ENCODE measurements at regions not wholly inside any gene's neighbourhood (a gene's known extent, or its start where the extent isn't known, plus 50 kb on each side); places are given as distances from the start of the nearest gene placed in this dataset.
A peak's percentile ranks its signal among the peaks of the same experiment; 100 is the strongest.

DNA sequence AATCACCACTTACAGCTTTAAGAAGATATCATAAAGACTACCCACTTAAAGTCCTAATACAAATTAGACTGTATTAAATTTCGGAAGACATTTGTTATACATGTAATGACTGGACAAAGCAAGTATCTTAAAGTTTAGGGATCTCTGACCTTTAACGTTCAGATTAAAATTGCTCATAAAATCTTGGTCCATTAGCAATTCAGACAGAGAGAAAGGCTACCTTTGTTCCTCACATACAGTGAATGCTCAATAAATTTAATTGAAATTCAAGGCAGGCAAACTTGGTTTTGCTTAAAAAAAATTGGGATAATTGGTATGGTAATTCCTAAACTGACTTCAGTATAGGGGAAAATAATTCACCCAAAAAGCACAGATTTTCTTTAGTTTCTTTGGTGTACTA, 285.9 kb upstream of the EMCN start:
- no peak for DNase-seq (ENCODE audit: low read depth in 1 of 2, low spot score in 1 of 2)
- in situ Hi-C loops (cut with HindIII; ENCODE audit: low pct_unique_long_range_greater_than_20kb, low sequenced_read_pairs): no loop called here
- TF ChIP-seq JUND (IDR thresholded peaks at IDR 0.05; ENCODE audit: low read depth): no peak

DNA sequence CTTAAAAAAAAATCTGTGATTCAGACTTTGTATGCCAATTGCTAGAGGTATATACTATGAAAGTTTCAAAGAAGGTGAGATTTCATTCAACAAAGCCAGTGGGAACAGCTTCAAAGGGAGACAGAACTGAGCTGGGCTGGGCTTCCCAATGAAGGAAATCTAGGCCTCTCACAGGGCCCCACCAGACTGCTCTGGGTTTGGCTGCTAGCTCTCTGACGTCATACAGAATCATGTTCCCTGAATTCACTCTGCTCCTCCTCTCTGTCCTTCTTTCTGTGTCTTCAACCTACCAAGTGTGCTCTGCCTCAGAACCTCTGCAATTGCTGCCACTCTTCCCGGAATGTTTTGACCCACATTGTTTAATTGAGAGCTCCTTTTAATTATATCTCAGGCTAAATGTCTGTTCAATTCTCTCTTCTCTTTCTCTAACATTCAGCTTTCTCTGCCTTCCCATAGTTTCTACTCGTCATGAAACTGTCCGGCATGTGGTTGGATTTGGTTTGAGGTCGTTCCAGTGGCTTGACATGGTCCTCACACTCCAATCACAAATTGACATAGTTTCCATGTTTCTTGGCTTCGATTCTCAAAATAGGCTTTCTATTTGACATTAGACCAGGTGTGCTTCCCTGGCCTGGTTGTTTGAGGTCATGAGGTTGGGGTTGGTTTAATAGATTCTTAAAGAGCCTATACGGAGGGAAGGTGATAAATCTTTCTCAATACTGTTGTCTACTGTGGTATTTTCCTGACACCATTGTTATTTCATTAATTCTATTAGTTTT, 282.1 kb upstream of the EMCN start:
- no peak for DNase-seq (ENCODE audit: low read depth in 1 of 2, low spot score in 1 of 2)
- no peak for TF ChIP-seq JUND (IDR thresholded peaks at IDR 0.05; ENCODE audit: low read depth)
- in situ Hi-C loops (cut with HindIII; ENCODE audit: low pct_unique_long_range_greater_than_20kb, low sequenced_read_pairs): no loop called here

DNA sequence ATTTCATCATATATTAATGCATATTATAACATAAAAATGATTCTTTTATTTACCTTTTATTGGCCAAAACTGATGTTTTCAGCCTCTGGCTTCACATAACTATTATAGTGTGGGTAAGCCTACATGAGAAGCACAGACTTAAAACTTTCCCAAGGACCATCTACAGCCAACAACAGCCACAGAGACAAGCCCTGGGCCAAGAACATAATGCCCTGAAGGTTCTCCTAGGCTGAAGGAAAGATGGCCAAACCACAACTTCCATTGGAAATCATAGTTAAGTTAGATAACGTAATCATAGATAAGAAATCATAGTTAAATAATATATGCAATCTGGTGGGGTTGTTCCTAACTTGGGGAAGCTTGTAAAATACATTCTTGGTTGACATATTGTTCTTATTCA, 280.0 kb upstream of the EMCN start:
- no peak for DNase-seq (ENCODE audit: low read depth in 1 of 2, low spot score in 1 of 2)
- in situ Hi-C loops (cut with HindIII; ENCODE audit: low pct_unique_long_range_greater_than_20kb, low sequenced_read_pairs): no loop called here
- TF ChIP-seq JUND (IDR thresholded peaks at IDR 0.05; ENCODE audit: low read depth): no peak

DNA sequence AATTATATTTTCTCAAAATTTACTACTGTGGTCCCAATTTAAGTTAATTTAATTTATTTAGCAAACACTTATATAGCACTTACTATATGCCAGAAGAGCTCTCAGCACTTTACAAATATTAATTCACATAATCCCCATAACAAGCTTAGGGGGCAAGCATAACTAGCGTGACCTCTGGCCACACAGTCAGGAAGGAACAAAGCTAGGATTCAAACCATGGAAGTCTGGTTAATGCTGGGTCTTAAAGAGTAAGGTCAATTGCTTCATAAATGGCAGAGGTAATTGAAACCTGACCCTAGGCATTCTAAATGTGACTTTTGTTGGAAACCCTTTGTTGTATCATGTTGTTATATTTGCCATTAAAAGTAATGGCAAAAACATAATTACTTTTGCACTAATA, 279.5 kb upstream of the EMCN start:
- in situ Hi-C loops (cut with HindIII; ENCODE audit: low pct_unique_long_range_greater_than_20kb, low sequenced_read_pairs): no loop called here
- no peak for TF ChIP-seq JUND (IDR thresholded peaks at IDR 0.05; ENCODE audit: low read depth)
- DNase-seq (ENCODE audit: low read depth in 1 of 2, low spot score in 1 of 2): no peak

DNA sequence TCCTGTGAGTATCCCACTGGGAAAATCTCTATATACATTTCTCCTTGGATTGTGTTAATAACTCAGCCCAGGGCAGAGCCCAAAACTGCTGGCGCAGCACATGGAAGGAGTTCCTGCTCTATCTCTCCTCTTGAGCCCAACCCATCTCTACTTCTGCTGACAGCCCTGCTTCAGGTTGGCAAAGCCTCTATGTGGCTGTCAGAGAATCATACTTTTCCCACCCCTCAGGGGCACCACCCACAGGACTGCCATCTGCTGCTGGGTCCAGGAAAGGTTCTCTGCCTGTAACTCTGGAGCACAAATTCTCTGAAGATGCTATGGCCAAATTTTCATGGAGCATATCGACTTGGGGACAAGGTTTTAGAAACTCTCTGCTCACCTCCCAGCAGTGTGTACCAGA, 278.5 kb upstream of the EMCN start:
- no peak for TF ChIP-seq JUND (IDR thresholded peaks at IDR 0.05; ENCODE audit: low read depth)
- in situ Hi-C loops (cut with HindIII; ENCODE audit: low pct_unique_long_range_greater_than_20kb, low sequenced_read_pairs): no loop called here
- DNase-seq (ENCODE audit: low read depth in 1 of 2, low spot score in 1 of 2): no peak

DNA sequence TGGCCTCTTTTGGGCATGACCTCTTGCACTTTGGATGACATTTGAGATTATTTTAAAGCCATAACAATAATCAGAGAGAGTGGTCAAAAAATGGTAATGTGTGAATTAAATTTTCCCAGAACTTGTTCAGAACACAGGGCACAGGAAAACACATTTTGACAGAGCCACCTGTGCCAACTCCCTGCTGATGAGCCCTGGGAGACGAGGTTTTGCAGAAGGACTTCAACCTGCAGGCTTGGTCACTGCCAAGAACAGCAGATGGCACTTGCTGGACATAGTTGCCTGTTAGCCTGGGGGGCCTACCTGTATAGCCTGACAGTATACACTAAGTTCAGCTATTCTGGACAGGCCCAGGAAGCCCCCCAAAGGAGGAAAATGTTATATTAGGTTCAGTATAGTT, 277.8 kb upstream of the EMCN start:
- DNase-seq (ENCODE audit: low read depth in 1 of 2, low spot score in 1 of 2): peak in 1 of 2 experiments; percentile 2
- TF ChIP-seq JUND (IDR thresholded peaks at IDR 0.05; ENCODE audit: low read depth): no peak
- in situ Hi-C loops (cut with HindIII; ENCODE audit: low pct_unique_long_range_greater_than_20kb, low sequenced_read_pairs): no loop called here

DNA sequence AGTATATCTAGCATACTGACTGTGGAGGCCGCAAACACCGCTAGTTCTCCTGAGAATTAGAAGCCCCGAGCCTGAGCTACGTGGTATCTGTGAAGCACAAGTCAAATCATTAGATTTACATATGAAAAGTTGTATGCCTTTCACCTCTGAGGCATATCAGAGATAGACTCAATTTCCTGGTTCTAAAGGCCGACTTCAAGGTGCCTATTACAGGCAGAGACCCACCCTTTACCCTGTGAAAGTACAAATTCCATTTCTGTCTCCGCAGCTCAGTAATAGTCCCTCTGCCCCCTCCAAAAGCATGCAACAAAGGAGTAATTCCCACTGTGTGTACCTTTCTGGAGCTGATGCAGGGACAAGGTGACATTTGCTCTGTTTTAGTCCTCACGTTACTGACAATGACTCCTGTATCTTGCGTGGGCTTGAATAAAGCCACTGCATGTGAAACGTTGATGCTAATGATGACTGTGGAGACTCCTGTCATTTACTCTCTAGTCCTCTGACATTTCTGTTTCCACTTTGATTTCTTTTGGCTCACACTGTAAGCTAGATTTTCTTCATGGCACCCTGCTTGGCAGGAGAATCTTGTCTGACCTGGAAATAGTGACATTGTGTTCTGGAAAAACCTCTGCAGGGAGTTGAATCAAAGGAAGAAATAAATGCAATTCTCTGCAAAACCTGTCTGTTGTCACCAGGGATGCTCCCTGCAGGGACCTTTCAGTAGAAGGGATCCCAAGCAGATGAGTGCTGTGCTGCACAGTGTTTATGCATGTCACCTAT, 273.2 kb upstream of the EMCN start:
- in situ Hi-C loops (cut with HindIII; ENCODE audit: low pct_unique_long_range_greater_than_20kb, low sequenced_read_pairs): no loop called here
- no peak for TF ChIP-seq JUND (IDR thresholded peaks at IDR 0.05; ENCODE audit: low read depth)
- no peak for DNase-seq (ENCODE audit: low read depth in 1 of 2, low spot score in 1 of 2)

DNA sequence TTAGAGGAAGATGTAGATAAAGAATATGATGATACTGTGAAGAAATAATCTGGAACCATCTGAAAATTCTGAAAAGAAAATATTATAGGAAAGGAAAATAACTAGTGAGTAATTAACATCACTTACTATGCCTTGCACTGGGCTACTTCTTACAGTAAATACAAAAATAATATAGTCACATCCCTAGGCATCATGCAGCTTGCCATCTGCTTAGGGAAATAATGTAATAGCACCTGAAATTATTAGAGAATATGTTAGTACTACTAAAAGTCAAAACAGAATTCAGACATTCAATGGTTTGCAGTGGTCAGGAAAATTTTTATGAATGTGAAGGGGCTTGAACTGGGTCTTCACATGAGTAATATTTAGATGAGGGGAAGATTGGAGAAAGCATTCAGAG, 272.2 kb upstream of the EMCN start:
- TF ChIP-seq JUND (IDR thresholded peaks at IDR 0.05; ENCODE audit: low read depth): no peak
- no peak for DNase-seq (ENCODE audit: low read depth in 1 of 2, low spot score in 1 of 2)
- in situ Hi-C loops (cut with HindIII; ENCODE audit: low pct_unique_long_range_greater_than_20kb, low sequenced_read_pairs): no loop called here

DNA sequence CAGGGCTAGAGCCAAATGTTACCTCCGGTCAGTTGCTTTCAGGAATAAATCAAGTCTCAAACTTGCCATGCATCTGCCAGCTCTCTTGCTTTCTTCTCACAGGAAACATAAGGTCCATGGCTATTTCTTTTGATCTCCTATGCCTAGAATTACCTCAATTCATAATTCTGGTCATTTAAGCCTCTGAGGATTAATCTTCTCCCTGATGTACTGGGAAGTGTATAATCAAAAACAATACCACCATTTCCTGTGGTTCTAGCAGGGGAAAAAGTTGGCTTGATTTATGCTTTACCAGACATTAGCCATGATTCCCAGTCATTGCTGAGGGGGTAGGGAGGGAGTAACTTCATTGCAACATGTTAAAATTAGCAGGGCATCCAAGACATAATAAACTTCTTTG, 268.7 kb upstream of the EMCN start:
- TF ChIP-seq JUND (IDR thresholded peaks at IDR 0.05; ENCODE audit: low read depth): no peak
- no peak for DNase-seq (ENCODE audit: low read depth in 1 of 2, low spot score in 1 of 2)
- in situ Hi-C loops (cut with HindIII; ENCODE audit: low pct_unique_long_range_greater_than_20kb, low sequenced_read_pairs): no loop called here

DNA sequence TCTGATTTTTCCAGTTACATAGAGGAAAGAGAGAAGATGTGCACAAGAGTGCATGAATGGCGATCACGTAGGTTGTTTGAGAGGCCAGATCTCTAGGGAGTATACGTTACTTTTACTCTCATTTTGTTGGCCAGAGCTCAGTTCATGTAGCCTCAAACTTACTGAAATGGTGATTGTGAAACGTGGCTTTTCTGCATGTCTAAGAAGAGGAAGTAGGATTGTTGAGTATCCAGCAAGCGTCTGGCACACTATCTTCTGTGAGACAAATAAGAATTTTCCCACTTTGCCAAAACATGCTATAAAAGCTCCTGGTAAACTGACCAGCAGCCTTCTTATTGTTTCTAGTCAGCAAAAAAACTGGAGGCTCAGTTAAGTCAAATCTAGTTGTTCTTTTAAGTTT, 264.5 kb upstream of the EMCN start:
- in situ Hi-C loops (cut with HindIII; ENCODE audit: low pct_unique_long_range_greater_than_20kb, low sequenced_read_pairs): no loop called here
- no peak for DNase-seq (ENCODE audit: low read depth in 1 of 2, low spot score in 1 of 2)
- no peak for TF ChIP-seq JUND (IDR thresholded peaks at IDR 0.05; ENCODE audit: low read depth)

DNA sequence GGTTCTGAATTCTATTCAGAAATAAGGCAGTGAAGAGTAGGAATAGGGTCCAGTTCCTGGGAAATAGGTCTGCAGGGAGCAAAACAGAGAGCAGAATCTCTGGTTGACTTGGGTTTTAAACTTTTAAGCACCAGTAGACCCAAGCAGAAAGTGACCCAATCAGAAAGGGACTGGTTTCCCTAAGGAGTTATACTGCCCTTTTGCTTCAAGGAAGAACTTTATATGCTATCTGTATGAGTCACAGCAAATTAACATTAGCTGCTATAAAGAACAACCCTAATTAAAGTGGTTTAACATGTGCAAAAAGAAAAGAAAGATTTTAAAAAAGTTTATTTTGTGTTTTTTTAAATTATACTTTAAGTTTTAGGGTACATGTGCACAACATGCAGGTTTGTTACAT, 263.6 kb upstream of the EMCN start:
- no peak for DNase-seq (ENCODE audit: low read depth in 1 of 2, low spot score in 1 of 2)
- TF ChIP-seq JUND (IDR thresholded peaks at IDR 0.05; ENCODE audit: low read depth): no peak
- in situ Hi-C loops (cut with HindIII; ENCODE audit: low pct_unique_long_range_greater_than_20kb, low sequenced_read_pairs): no loop called here

DNA sequence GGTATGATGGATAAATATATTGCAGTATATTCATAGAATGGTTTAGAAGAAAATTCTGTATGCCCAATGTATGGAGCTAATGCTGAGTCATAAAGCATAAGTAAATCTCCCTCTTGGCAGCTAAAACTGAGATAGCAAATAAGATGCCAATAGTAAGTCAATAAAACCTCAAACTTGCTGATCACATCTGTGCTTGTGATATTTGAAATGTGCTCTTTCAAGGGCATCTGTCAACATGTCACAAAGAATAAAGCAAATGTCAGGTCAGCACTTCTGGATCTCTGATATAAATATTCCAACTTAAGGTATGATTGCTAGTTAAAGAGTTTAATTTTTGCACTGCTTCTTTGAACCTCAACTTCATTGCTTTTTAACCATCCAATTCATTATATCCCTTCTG, 262.3 kb upstream of the EMCN start:
- DNase-seq (ENCODE audit: low read depth in 1 of 2, low spot score in 1 of 2): peak in 1 of 2 experiments; percentile 63
- TF ChIP-seq JUND (IDR thresholded peaks at IDR 0.05; ENCODE audit: low read depth): peak; percentile 80
- in situ Hi-C loops (cut with HindIII; ENCODE audit: low pct_unique_long_range_greater_than_20kb, low sequenced_read_pairs): no loop called here

DNA sequence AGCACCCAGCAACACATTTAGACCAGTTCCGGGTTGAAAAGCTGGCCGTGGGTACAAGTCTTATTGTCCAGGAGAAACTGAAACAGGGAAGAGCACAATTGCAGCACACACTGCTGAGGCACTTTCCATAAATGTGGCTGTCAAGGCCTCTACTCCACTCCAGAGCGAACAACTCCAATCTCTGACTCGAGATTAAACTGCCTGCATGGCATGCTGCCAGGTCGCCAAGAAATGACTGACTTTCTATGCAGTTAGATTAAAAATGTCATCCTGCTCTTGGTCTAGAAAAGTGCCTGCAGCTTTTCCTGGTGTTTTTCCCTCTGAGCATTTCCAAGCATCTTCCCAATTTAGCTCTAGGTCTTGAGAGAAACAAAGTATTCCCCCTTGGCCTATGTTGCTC, 260.6 kb upstream of the EMCN start:
- TF ChIP-seq JUND (IDR thresholded peaks at IDR 0.05; ENCODE audit: low read depth): no peak
- peak in 1 of 2 experiments; percentile 4 for DNase-seq (ENCODE audit: low read depth in 1 of 2, low spot score in 1 of 2)
- in situ Hi-C loops (cut with HindIII; ENCODE audit: low pct_unique_long_range_greater_than_20kb, low sequenced_read_pairs): no loop called here
